ENCODE measurements at regions not wholly inside any gene's neighbourhood (a gene's known extent, or its start where the extent isn't known, plus 50 kb on each side); places are given as distances from the start of the nearest gene placed in this dataset.

DNA sequence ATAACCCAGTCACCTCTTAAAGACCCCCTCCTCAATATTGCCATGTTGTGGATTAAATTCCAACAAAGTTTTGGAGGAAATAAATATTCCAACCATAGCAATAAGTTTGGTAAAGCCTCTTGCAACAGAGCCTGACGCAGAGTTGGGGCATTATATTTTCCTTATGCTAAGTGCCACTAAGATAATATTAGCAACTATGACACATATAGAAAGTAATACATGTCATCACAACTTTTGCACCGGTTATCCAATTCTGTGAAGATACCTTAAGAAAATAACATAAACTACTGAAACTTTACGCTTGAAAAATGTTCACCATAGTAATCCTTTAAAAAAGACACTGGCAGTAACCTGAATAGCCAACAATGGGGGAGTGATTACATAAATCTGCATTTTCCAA lies 52.2 kb upstream of the TRERF1 start (continued):
- no peak for TF ChIP-seq PATZ1 (CRISPR knock-in tag; IDR thresholded peaks at IDR 0.05; ENCODE audit: borderline replicate concordance)
- no peak for TF ChIP-seq RARB (CRISPR knock-in tag; IDR thresholded peaks at IDR 0.05)
- no peak for TF ChIP-seq TSHZ2 (CRISPR knock-in tag; IDR thresholded peaks at IDR 0.05)
- TF ChIP-seq ZNF8 (CRISPR knock-in tag; IDR thresholded peaks at IDR 0.05) = no peak
- no peak for TF ChIP-seq ZFP30 (CRISPR knock-in tag; IDR thresholded peaks at IDR 0.05)

DNA sequence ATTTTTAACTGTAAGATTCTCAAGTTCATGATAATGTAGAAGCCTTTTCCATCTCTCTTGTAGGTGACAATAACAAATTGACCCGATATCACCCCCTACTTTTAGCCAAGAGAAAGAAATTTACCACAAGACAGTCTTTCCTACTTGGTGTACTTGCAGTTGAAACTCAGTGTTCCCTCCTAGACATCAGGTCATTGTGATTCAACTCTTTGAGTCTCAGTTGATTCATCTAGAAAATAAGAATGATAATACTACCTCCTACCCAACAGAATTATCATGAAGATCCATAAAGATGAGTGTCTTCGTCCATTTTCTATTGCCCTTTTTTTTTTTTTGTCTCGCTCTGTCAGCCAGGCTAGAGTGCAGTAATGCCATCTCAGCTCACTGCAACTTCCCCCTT lies 51.3 kb upstream of the TRERF1 start:
- TF ChIP-seq GLIS3 (CRISPR knock-in tag; IDR thresholded peaks at IDR 0.05) (no peak), CSDC2 (CRISPR knock-in tag; IDR thresholded peaks at IDR 0.05) (no peak)
- no peak for ATAC-seq

- no peak for ATAC-seq
Measured at GRCh38 chr6:42502127-42502526, 50.4 kb upstream of the TRERF1 start.

More at GRCh38 chr6:42502127-42502526, 50.4 kb upstream of the TRERF1 start:
- TF ChIP-seq CSDC2 (CRISPR knock-in tag; IDR thresholded peaks at IDR 0.05) (no peak), BACH2 (CRISPR knock-in tag; IDR thresholded peaks at IDR 0.05; ENCODE audit: borderline replicate concordance) (no peak), POU6F1 (CRISPR knock-in tag; IDR thresholded peaks at IDR 0.05; ENCODE audit: borderline replicate concordance, low read depth) (no peak), ESRRG (CRISPR knock-in tag; IDR thresholded peaks at IDR 0.05) (no peak), ZFP3 (CRISPR knock-in tag; IDR thresholded peaks at IDR 0.05) (no peak), PPARA (CRISPR knock-in tag; IDR thresholded peaks at IDR 0.05; ENCODE audit: borderline replicate concordance) (no peak), ZNF70 (CRISPR knock-in tag; IDR thresholded peaks at IDR 0.05) (no peak), RARB (CRISPR knock-in tag; IDR thresholded peaks at IDR 0.05) (no peak), TCF4 (CRISPR knock-in tag; IDR thresholded peaks at IDR 0.05; ENCODE audit: borderline replicate concordance) (no peak), ARNTL (CRISPR knock-in tag; IDR thresholded peaks at IDR 0.05; ENCODE audit: borderline replicate concordance, low read depth) (no peak), ZNF565 (CRISPR knock-in tag; conservative IDR thresholded peaks at IDR 0.05; ENCODE audit: low read depth) (no peak), CREB5 (CRISPR knock-in tag; IDR thresholded peaks at IDR 0.05; ENCODE audit: low read depth) (no peak), GLIS3 (CRISPR knock-in tag; IDR thresholded peaks at IDR 0.05) (no peak), ZFP30 (CRISPR knock-in tag; IDR thresholded peaks at IDR 0.05) (no peak), SNAI2 (CRISPR knock-in tag; IDR thresholded peaks at IDR 0.05) (no peak), TOX (CRISPR knock-in tag; IDR thresholded peaks at IDR 0.05; ENCODE audit: borderline replicate concordance) (no peak), OSR1 (CRISPR knock-in tag; IDR thresholded peaks at IDR 0.05) (no peak)
- TF ChIP-seq, protein P1, sequence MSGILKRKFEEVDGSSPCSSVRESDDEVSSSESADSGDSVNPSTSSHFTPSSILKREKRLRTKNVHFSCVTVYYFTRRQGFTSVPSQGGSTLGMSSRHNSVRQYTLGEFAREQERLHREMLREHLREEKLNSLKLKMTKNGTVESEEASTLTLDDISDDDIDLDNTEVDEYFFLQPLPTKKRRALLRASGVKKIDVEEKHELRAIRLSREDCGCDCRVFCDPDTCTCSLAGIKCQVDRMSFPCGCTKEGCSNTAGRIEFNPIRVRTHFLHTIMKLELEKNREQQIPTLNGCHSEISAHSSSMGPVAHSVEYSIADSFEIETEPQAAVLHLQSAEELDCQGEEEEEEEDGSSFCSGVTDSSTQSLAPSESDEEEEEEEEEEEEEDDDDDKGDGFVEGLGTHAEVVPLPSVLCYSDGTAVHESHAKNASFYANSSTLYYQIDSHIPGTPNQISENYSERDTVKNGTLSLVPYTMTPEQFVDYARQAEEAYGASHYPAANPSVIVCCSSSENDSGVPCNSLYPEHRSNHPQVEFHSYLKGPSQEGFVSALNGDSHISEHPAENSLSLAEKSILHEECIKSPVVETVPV (CRISPR knock-in tag; IDR thresholded peaks at IDR 0.05) = no peak
